B cell (primary cell): ENCODE measurements at regions not wholly inside any gene's neighbourhood (a gene's known extent, or its start where the extent isn't known, plus 50 kb on each side); places are given as distances from the start of the nearest gene placed in this dataset.

Source experiments
- CTCF ChIP-seq: fragments of 200-600 bp; IDR thresholded peaks from one replicate; pipeline ENCODE4 v1.8.0; 2022; ENCODE audit warnings: antibody characterized with exemption, mild to moderate bottlenecking
- EZH2 ChIP-seq: IDR thresholded peaks from 2 replicates; pipeline ENCODE4 v1.6.1; 2012; ENCODE audit warnings: borderline replicate concordance, low read depth, mild to moderate bottlenecking, moderate library complexity, low read length; ENCODE audit not compliant: insufficient read depth, poor library complexity, severe bottlenecking

GRCh38 chr5:118366429-118366828, 621.9 kb downstream of the DTWD2 start:
- TF ChIP-seq CTCF (no peak), EZH2 (no peak)
